AG04449 (cell line): ENCODE measurements at regions not wholly inside any gene's neighbourhood (a gene's known extent, or its start where the extent isn't known, plus 50 kb on each side); places are given as distances from the start of the nearest gene placed in this dataset.

Experiments
- CTCF ChIA-PET: fragments of 350-600 bp; formaldehyde crosslinking; extraction: SDS; loops from one replicate; lab custom pipeline; 2021; ENCODE audit warnings: antibody characterized with exemption; lab: Yijun Ruan, JAX
- POLR2A ChIA-PET: fragments of 400-600, 350-600 bp; formaldehyde crosslinking; extraction: SDS; loops from one replicate; lab custom pipeline; 2020; ENCODE audit warnings: antibody characterized with exemption, inconsistent platforms; lab: Yijun Ruan, JAX
- DNase-seq: peaks from one replicate; pipeline ENCODE4 v3.0.0-alpha.2; 2010; ENCODE audit warnings: low read depth, low spot score
- H3K4me3 ChIP-seq: 2 replicates; pipeline ENCODE4 v1.5.1; 2011; ENCODE audit warnings: low read depth, mild to moderate bottlenecking, control low read depth, low read length
- CTCF ChIP-seq: IDR thresholded peaks from one replicate; pipeline ENCODE4 v1.5.1; 2011; ENCODE audit warnings: mild to moderate bottlenecking, moderate library complexity, low read length, control low read depth, inconsistent platforms; ENCODE audit not compliant: insufficient read depth; ENCODE audit errors: missing control alignments

DNA sequence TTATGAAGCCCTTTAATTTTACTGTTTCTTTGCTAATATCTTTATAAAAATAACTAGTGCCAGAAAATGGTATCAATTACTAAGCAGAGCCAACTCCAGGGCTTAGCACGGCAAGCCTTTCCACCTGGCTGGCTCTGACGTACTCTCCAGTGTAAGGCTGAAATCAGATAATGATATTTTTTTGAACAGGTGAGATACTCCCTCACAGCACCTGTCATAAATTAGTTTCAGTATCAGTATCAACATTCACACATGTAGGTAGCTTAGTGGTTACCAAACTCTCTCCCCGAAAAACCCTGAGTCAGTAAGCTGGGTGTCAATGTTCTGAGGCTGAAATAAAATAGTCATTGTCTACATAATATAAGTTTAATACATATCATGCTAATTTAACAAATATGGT lies 710.1 kb downstream of the SQOR start:
- TF ChIP-seq CTCF = no peak
- ChIA-PET POLR2A (no interaction called here), CTCF (no interaction called here)
- DNase-seq = no peak
- no peak overlapping the region for H3K4me3 ChIP-seq

DNA sequence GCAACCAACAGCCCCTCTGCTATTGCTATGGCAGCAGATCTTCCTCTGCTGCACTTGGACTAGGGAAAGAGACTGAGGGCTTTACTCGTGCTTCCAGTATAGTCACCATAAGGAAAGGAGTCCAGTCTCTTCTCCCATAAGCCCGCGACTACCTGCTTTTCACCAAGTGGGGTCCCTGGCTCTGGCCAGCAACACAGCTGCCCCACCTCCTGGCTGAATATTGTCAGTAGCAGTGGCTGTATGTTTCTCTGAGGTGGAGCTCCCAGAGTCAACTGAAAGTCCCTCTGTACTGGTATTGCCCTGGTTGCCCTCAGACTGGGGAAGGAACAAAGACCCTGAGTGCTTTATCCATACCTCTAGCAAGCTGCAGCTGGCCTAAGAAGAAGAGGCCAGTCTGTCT lies 719.6 kb downstream of the SQOR start:
- CTCF ChIA-PET = no interaction called here
- DNase-seq = no peak
- H3K4me3 ChIP-seq = no peak overlapping the region
- TF ChIP-seq CTCF = no peak
- POLR2A ChIA-PET = no interaction called here

- no peak for TF ChIP-seq CTCF
- POLR2A ChIA-PET = no interaction called here
- H3K4me3 ChIP-seq = no peak overlapping the region
- CTCF ChIA-PET = no interaction called here
- DNase-seq = peak; percentile 23
Measured at GRCh38 chr15:46365572-46365971, 730.7 kb downstream of the SQOR start.

- H3K4me3 ChIP-seq = no peak overlapping the region
- POLR2A ChIA-PET = no interaction called here
- CTCF ChIA-PET = no interaction called here
- no peak for DNase-seq
- TF ChIP-seq CTCF = no peak
Measured at GRCh38 chr15:46366360-46367007, 731.7 kb downstream of the SQOR start.

- no peak for DNase-seq
- ChIA-PET POLR2A (no interaction called here), CTCF (no interaction called here)
- no peak overlapping the region for H3K4me3 ChIP-seq
- no peak for TF ChIP-seq CTCF
Measured at GRCh38 chr15:46383978-46384377, 749.1 kb downstream of the SQOR start.

DNA sequence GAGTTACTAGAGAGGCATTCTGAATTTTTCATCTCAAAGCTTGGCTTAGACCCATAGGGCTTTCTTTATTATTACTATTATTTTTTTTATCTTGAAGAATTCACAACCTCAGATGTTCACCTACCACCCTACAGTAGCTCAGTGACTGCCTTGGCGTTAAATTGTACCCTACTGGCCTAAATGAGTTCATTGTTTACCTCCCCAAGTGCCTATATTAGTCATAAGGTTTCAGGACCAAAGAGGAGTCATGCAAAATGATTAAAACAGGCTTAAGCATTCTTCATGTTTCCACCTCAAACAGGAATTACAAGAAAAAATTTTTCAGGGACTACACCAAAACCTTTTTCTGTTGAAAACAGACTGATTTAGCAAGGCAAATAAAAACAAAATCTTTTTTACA lies 751.5 kb downstream of the SQOR start:
- CTCF ChIA-PET = no interaction called here
- TF ChIP-seq CTCF = no peak
- no peak for DNase-seq
- H3K4me3 ChIP-seq = no peak overlapping the region
- POLR2A ChIA-PET = no interaction called here
